Transverse colon (tissue), 4 donors: ENCODE measurements at regions not wholly inside any gene's neighbourhood (a gene's known extent, or its start where the extent isn't known, plus 50 kb on each side); places are given as distances from the start of the nearest gene placed in this dataset.

ENCODE experiments used
- DNase-seq: peaks from one replicate; pipeline ENCODE4 v3.0.0-alpha.2; 2019
- H3K27ac ChIP-seq, 4 donors: fragments of 200-600 bp; sonication (generic); 2 replicates each; pipeline ENCODE4 v1.5.1; 2016 to 2018; ENCODE audit warnings: inconsistent platforms in 4 of 4
- H3K27me3 ChIP-seq: fragments of 200-600 bp; sonication (generic); 2 replicates; pipeline ENCODE4 v1.5.1; 2017; ENCODE audit warnings: inconsistent platforms
- H3K36me3 ChIP-seq, 4 donors: fragments of 200-600 bp; sonication (generic); 2 replicates each; pipeline ENCODE4 v1.5.1; 2017 to 2019; ENCODE audit warnings: inconsistent platforms in 4 of 4
- H3K4me1 ChIP-seq, 4 donors: fragments of 200-600 bp; sonication (generic); 2 replicates each; pipeline ENCODE4 v1.5.1; 2017 to 2020; ENCODE audit warnings: inconsistent platforms in 4 of 4
- H3K4me3 ChIP-seq, 4 donors: fragments of 200-600 bp; sonication (generic); 1 replicate in 1 of 4; 2 replicates in 3 of 4; pipeline versions ENCODE4 v1.5.1 to v1.6.1; 2017 to 2019; ENCODE audit warnings: inconsistent platforms in 4 of 4
- H3K9me3 ChIP-seq, 2 donors: fragments of 200-600 bp; sonication (generic); 2 replicates each; pipeline ENCODE4 v1.5.1; 2017 to 2019; ENCODE audit warnings: inconsistent platforms in 2 of 2
- CTCF ChIP-seq, 5 experiments: fragments of 200-600 bp in 3 of 5; fragments of 450-650 bp in 2 of 5; sonication (generic) in 3 of 5; IDR thresholded peaks; 1 replicate in 2 of 5; 2 replicates in 3 of 5; pipeline ENCODE4 v1.5.1; 2016 to 2017; ENCODE audit warnings: antibody characterized with exemption in 5 of 5, inconsistent platforms in 3 of 5, mild to moderate bottlenecking in 2 of 5, moderate library complexity in 1 of 5
- EP300 ChIP-seq: sonication (generic); formaldehyde crosslinking; IDR thresholded peaks from one replicate; pipeline ENCODE4 v1.6.1; 2017; ENCODE audit warnings: antibody characterized with exemption, low read depth
- POLR2A ChIP-seq: fragments of 450-650 bp; IDR thresholded peaks from one replicate; pipeline ENCODE4 v1.6.1; 2016; ENCODE audit warnings: antibody characterized with exemption, mild to moderate bottlenecking, moderate library complexity
- POLR2AphosphoS5 ChIP-seq, 3 donors: sonication (generic); formaldehyde crosslinking; IDR thresholded peaks; one replicate each; pipeline ENCODE4 v1.6.1; 2016; ENCODE audit warnings: antibody characterized with exemption in 3 of 3
- WGBS, 2 donors: methylation state at CpG; one replicate each; pipeline ENCODE4 v1.1.5; 2018; ENCODE audit warnings: low coverage in 1 of 2; 5-methylcytosine and 5-hydroxymethylcytosine counted together
- in situ Hi-C, 4 donors: fragments of 200-750 bp; cut with MboI; loops; one replicate each; pipeline versions ENCODE4 v1.15.0 to v1.15.1; 2017; ENCODE audit warnings: low sequenced_read_pairs in 3 of 4, low pct_ligation_motif_present in 1 of 4, low pct_unique_long_range_greater_than_20kb in 1 of 4
- intact Hi-C: fragments of 100-400 bp; cut with DNase I; formaldehyde crosslinking; loops from one replicate; pipeline ENCODE4 v1.15.1; 2023; ENCODE audit warnings: low total_unique reads

DNA sequence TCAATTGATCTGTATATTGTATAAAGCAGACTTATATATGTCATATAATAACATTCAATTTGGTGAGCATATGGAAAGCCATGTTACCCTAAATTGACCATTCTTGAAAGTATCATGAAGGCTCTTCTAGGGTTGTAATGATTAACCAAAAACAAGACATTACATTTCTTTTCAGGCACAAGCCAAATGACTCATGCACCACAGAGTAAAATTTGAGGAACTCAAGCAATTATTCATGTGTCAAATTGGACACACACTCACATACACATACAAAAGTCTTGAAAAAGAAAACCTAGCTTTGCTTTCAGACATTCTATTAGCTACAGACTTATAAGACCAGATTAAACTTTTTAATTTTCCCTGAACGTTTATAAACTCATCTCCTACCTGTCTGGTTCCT is 146.5 kb upstream of the PCDH18 start:
- WGBS, 2 donors, result 43 to 56% methylated on average over 1 of the region's 1 CpG
- TF ChIP-seq POLR2A, result no peak
- in situ Hi-C loops, result no loop called here

GRCh38 chr4:137677863-137678262 is 145.6 kb upstream of the PCDH18 start:
- Histone ChIP-seq H3K4me1 (no peaks in the 10 kb centered on the region), H3K9me3 (no peaks in the 10 kb centered on the region), H3K4me3 (no peak overlapping the region), H3K27me3 (no peaks in the 10 kb centered on the region), H3K36me3 (no peaks in the 10 kb centered on the region), H3K27ac (no peak overlapping the region)
- in situ Hi-C loops (no loop called here), intact Hi-C loops (no loop called here)
- TF ChIP-seq CTCF (IDR thresholded peaks at IDR 0.05) (no peak), EP300 (no peak), POLR2AphosphoS5 (IDR thresholded peaks at IDR 0.05) (no peak), POLR2A (no peak)
- DNase-seq, result no peak

More for the DNA sequence above, 146.5 kb upstream of the PCDH18 start:
- H3K27ac ChIP-seq, result no peak overlapping the region
- intact Hi-C loops, result no loop called here
- H3K4me3 ChIP-seq, result no peak overlapping the region
- no peaks in the 10 kb centered on the region for H3K4me1 ChIP-seq
- no peaks in the 10 kb centered on the region for H3K36me3 ChIP-seq
- DNase-seq, result no peak
- H3K27me3 ChIP-seq, result no peaks in the 10 kb centered on the region
- no peaks in the 10 kb centered on the region for H3K9me3 ChIP-seq

- no peaks in the 10 kb centered on the region for H3K4me1 ChIP-seq
- no peak overlapping the region for H3K27ac ChIP-seq
- no peaks in the 10 kb centered on the region for H3K36me3 ChIP-seq
- no peak for DNase-seq
- H3K9me3 ChIP-seq, result no peaks in the 10 kb centered on the region
- H3K27me3 ChIP-seq, result no peaks in the 10 kb centered on the region
- no peak overlapping the region for H3K4me3 ChIP-seq
- TF ChIP-seq POLR2A (no peak), EP300 (no peak), CTCF (IDR thresholded peaks at IDR 0.05) (no peak), POLR2AphosphoS5 (IDR thresholded peaks at IDR 0.05) (no peak)
- intact Hi-C loops (no loop called here), in situ Hi-C loops (no loop called here)
- 55 to 73% methylated on average over 1 of the region's 1 CpG for WGBS, 2 donors
Measured at GRCh38 chr4:137676357-137676998, 144.2 kb upstream of the PCDH18 start.

DNA sequence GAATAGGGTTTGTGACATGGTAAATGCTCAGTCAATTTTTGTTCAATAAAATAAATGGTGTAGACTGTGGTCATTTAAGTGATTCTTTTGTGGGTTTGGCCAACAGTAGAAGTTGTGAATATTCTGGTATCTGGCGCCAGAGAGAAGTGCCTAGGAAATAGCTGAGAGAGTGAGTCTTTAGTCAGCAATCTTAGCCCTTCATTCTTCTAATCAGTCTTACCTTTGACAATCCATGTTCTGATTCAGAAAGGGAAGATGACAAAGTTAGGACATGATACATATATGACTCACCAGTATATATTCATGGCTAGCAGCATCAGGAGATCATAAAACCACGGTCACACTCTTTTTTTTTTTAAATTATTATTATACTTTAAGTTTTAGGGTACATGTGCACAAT is 141.8 kb upstream of the PCDH18 start:
- in situ Hi-C loops, result no loop called here
- no peaks in the 10 kb centered on the region for H3K27me3 ChIP-seq
- no peak overlapping the region for H3K4me3 ChIP-seq
- no peaks in the 10 kb centered on the region for H3K4me1 ChIP-seq
- H3K27ac ChIP-seq, result no peak overlapping the region
- intact Hi-C loops, result no loop called here
- H3K9me3 ChIP-seq, result no peaks in the 10 kb centered on the region
- no peaks in the 10 kb centered on the region for H3K36me3 ChIP-seq
- 62 to 75% methylated on average over 2 of the region's 2 CpGs for WGBS, 2 donors
- TF ChIP-seq CTCF (IDR thresholded peaks at IDR 0.05) (no peak), POLR2A (no peak), EP300 (no peak), POLR2AphosphoS5 (IDR thresholded peaks at IDR 0.05) (no peak)
- no peak for DNase-seq

DNA sequence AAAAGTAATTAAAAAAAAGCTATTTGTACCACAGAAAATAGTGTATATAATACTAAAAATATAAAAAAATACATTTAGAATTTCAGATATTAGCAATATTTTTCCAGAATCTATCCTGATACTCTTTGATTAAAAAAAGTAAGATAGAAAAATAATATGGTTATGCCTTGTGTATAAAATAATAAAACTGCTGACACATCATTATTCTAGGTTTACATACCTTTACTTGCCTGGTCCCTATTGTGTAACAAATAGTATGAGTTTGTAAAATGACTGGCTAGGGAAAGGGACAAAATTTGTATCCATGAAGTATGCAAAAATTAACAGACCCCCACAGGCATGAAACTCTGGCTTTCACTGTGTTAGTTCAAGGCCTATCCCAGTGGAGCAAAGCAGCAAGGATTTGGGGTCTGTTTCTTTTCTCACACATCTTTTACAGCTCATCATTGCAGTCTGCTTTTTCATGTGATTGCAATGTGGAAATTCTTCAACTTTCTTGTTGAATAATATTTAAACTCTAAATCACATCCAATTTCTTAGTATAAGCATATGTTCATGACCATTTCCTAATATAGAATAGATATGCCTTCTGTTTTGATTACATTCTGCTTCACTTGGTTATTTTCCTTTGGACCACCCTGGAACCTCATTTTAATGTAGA is 136.7 kb upstream of the PCDH18 start:
- intact Hi-C loops, result no loop called here
- in situ Hi-C loops, result no loop called here
- H3K27ac ChIP-seq, result no peak overlapping the region
- no peaks in the 10 kb centered on the region for H3K27me3 ChIP-seq
- no peaks in the 10 kb centered on the region for H3K9me3 ChIP-seq
- H3K4me3 ChIP-seq, result no peak overlapping the region
- peaks cover 0 to 9% (median 2%) of the 10 kb centered on the region in 4 donors for H3K4me1 ChIP-seq
- TF ChIP-seq POLR2AphosphoS5 (IDR thresholded peaks at IDR 0.05), result no peak
- no peak for TF ChIP-seq CTCF (IDR thresholded peaks at IDR 0.05)
- TF ChIP-seq EP300, result no peak
- no peak for TF ChIP-seq POLR2A
- DNase-seq, result no peak
- H3K36me3 ChIP-seq, result no peaks in the 10 kb centered on the region
